ENCODE measurements at regions not wholly inside any gene's neighbourhood (a gene's known extent, or its start where the extent isn't known, plus 50 kb on each side); places are given as distances from the start of the nearest gene placed in this dataset.

GRCh38 chr17:71830866-71831265, 290.0 kb upstream of the SOX9 start:
- TF ChIP-seq, protein P1, sequence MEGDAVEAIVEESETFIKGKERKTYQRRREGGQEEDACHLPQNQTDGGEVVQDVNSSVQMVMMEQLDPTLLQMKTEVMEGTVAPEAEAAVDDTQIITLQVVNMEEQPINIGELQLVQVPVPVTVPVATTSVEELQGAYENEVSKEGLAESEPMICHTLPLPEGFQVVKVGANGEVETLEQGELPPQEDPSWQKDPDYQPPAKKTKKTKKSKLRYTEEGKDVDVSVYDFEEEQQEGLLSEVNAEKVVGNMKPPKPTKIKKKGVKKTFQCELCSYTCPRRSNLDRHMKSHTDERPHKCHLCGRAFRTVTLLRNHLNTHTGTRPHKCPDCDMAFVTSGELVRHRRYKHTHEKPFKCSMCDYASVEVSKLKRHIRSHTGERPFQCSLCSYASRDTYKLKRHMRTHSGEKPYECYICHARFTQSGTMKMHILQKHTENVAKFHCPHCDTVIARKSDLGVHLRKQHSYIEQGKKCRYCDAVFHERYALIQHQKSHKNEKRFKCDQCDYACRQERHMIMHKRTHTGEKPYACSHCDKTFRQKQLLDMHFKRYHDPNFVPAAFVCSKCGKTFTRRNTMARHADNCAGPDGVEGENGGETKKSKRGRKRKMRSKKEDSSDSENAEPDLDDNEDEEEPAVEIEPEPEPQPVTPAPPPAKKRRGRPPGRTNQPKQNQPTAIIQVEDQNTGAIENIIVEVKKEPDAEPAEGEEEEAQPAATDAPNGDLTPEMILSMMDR (conservative IDR thresholded peaks at IDR 0.05): no peak
- no peak for TF ChIP-seq EZH2 (IDR thresholded peaks at IDR 0.05; ENCODE audit: low read depth)

Data from PC-9 (cell line).